Pancreas (tissue), 10 donors: ENCODE measurements at regions not wholly inside any gene's neighbourhood (a gene's known extent, or its start where the extent isn't known, plus 50 kb on each side); places are given as distances from the start of the nearest gene placed in this dataset.
A peak's percentile ranks its signal among the peaks of the same experiment; 100 is the strongest.

Experiments used
- ATAC-seq, 4 donors: fragments of 200-7000 bp; cut with Tn5 transposase; one replicate each; pipeline versions ENCODE4 v1.8.0 to v1.9.1; 2020; ENCODE audit warnings: mild to moderate bottlenecking in 4 of 4, moderate library complexity in 4 of 4
- DNase-seq, 6 donors: peaks; one replicate each; pipeline ENCODE4 v3.0.0-alpha.2; 2020
- FAIRE-seq: peaks from 2 replicates; lab custom pipeline; 2012; peaks lifted over from hg19 to GRCh38; lab: Jason Lieb, UNC
- H3K27ac ChIP-seq, 4 donors: fragments of 200-600 bp; sonication (generic); 1 replicate in 3 of 4; 2 replicates in 1 of 4; pipeline versions ENCODE4 v1.5.0 to v1.8.0; 2020
- H3K27me3 ChIP-seq, 4 donors: fragments of 200-600 bp; one replicate each; pipeline ENCODE4 v1.8.0; 2021
- H3K36me3 ChIP-seq, 3 donors: fragments of 200-600 bp; sonication (generic) in 1 of 3; one replicate each; pipeline versions ENCODE4 v1.5.0 to v1.8.0; 2020 to 2021
- H3K4me1 ChIP-seq, 3 donors: fragments of 200-600 bp; one replicate each; pipeline ENCODE4 v1.8.0; 2021
- H3K4me3 ChIP-seq, 4 donors: fragments of 200-600 bp; sonication (generic) in 2 of 4; one replicate each; pipeline versions ENCODE4 v1.5.0 to v1.8.0; 2020 to 2021
- H3K9me3 ChIP-seq, 4 donors: fragments of 200-600 bp; one replicate each; pipeline ENCODE4 v1.8.0; 2021
- WGBS, 2 donors: extraction: QIAGEN DNeasy Blood & Tissue Kit; methylation state at CpG; one replicate each; pipeline ENCODE4 v1.1.7; 2013; 5-methylcytosine and 5-hydroxymethylcytosine counted together
- intact Hi-C, 3 donors: fragments of 100-400 bp; cut with DNase I; formaldehyde crosslinking; loops; one replicate each; pipeline versions ENCODE4 v1.11.1 to v1.14.2; 2022
- TF ChIP-seq, protein P1 (sequence below), 4 donors: fragments of 200-600 bp; sonication (generic) in 3 of 4; IDR thresholded peaks; one replicate each; pipeline versions ENCODE4 v1.5.0 to v1.8.0; 2021; ENCODE audit warnings: antibody characterized with exemption in 4 of 4
- donor health status: healthy with polysubstance abuse.
- donor health status: DM: no; HTN: no; CAD: no; lungs with moderate emphysema.
- donor health status: DM: no; HTN: no; CAD: no.
- donor health status: control.
- donor health status: control.
- donor health status: Bipolar disorder and iron deficiency.
- donor health status: DM: yes; HTN: yes; CAD: no.
- donor health status: DM: no; HTN: no; CAD: no.
- donor health status: DM: no; HTN: no; CAD: no.
- donor health status: DM: yes; HTN: yes; CAD: no.

DNA sequence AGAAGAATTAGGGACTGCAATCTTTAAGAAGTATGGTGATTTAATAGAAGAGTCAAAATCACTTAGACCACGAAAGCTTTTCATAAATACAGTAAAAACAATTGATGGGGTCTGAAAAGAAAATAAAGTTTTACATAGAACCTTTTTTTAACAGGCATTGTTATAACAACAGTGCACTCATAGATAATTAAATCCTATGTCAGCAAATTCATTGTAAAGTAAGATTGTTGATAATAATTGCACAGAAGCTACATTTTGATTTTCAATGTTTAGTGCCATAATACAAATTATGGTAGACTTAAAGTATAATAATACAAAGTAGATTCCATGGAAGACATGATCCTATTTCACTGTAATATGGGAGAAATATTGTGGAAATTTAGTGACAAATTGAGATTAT is 130.7 kb upstream of the FSIP2 start:
- Histone ChIP-seq H3K4me1 (no peaks in the 10 kb centered on the region), H3K9me3 (no peaks in the 10 kb centered on the region), H3K4me3 (no peak overlapping the region), H3K27ac (no peak overlapping the region), H3K36me3 (no peaks in the 10 kb centered on the region), H3K27me3 (no peaks in the 10 kb centered on the region)
- FAIRE-seq (peak; percentile 23), DNase-seq (no peak), ATAC-seq (no peak)
- TF ChIP-seq, protein P1, sequence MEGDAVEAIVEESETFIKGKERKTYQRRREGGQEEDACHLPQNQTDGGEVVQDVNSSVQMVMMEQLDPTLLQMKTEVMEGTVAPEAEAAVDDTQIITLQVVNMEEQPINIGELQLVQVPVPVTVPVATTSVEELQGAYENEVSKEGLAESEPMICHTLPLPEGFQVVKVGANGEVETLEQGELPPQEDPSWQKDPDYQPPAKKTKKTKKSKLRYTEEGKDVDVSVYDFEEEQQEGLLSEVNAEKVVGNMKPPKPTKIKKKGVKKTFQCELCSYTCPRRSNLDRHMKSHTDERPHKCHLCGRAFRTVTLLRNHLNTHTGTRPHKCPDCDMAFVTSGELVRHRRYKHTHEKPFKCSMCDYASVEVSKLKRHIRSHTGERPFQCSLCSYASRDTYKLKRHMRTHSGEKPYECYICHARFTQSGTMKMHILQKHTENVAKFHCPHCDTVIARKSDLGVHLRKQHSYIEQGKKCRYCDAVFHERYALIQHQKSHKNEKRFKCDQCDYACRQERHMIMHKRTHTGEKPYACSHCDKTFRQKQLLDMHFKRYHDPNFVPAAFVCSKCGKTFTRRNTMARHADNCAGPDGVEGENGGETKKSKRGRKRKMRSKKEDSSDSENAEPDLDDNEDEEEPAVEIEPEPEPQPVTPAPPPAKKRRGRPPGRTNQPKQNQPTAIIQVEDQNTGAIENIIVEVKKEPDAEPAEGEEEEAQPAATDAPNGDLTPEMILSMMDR (IDR thresholded peaks at IDR 0.05): no peak
- WGBS, 2 donors: 66% methylated on average over 1 of the region's 1 CpG
- intact Hi-C loops: no loop called here

DNA sequence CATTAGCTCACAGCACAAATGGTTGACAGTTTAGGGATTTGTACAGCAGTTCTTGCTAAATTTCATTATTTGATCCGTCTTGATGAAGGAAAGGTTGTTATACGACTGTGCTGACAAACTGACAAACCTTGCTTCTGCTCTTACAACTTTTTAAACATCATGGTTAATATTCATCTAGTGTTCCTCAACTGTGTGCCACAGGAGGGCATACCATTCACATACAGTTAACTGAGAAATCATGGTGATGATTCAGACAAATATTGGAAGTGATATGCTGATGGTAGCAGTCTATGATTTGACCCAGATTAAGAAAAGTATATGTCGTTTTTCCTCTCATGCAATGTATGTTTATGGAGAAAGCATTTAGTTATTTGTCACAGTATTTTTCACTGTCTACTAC is 129.8 kb upstream of the FSIP2 start:
- Histone ChIP-seq H3K36me3 (no peaks in the 10 kb centered on the region), H3K27ac (no peak overlapping the region), H3K4me1 (no peaks in the 10 kb centered on the region), H3K9me3 (no peaks in the 10 kb centered on the region), H3K27me3 (no peaks in the 10 kb centered on the region), H3K4me3 (no peak overlapping the region)
- DNase-seq (no peak), ATAC-seq (peak in 3 of 4 donors; percentile 52 to 68 (median 62)), FAIRE-seq (no peak)
- TF ChIP-seq, protein P1 (IDR thresholded peaks at IDR 0.05): peak in 1 of 4 donors; percentile 9
- intact Hi-C loops: no loop called here
- 11 to 19% methylated on average over 3 of the region's 3 CpGs for WGBS, 2 donors

DNA sequence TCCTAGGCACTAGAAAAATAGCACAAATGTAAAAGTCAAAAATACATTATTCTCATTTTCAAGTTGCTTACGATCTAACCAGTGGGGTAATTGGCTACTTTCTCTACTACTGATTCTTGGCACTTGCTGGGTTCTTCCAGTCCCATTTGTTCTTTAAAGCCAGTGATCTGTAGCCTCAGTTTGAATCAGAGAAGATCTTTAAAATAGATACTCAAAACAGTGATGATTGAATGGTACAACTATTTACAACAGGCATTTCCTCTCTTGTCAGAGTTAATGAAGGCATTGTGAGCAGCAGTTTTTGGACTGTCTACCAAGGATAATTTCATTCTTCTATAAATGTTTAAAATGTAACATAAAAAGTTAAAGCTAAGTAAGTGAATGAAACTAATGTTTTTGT is 128.3 kb upstream of the FSIP2 start:
- no peaks in the 10 kb centered on the region for H3K4me1 ChIP-seq
- no peaks in the 10 kb centered on the region for H3K9me3 ChIP-seq
- TF ChIP-seq, protein P1 (IDR thresholded peaks at IDR 0.05): no peak
- intact Hi-C loops: no loop called here
- FAIRE-seq (no peak), ATAC-seq (no peak), DNase-seq (no peak)
- no peaks in the 10 kb centered on the region for H3K27me3 ChIP-seq
- no peak overlapping the region for H3K4me3 ChIP-seq
- no peaks in the 10 kb centered on the region for H3K36me3 ChIP-seq
- WGBS, 2 donors: 63 to 76% methylated on average over 1 of the region's 1 CpG
- no peak overlapping the region for H3K27ac ChIP-seq

DNA sequence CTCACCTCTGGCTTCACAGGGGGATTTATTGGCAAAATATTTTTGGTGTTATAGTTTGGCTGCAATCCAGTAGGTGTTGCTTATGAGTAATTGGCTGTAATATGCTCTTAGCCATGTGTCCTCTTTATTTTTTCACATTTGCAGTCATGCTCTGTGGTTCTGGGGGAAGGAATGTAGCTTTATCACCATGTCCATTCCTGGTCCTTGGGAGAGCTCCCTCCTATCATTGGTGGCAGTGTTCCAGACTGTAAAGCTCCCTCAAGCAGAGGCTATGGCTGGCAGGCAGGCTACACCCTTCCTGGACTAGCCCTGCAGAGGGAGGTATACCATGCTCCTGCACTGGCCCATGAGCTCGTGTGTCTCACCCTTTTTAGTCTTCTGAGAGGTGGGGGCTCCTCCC is 120.0 kb upstream of the FSIP2 start:
- TF ChIP-seq, protein P1 (IDR thresholded peaks at IDR 0.05): no peak
- H3K4me3 ChIP-seq: no peak overlapping the region
- no peak overlapping the region for H3K27ac ChIP-seq
- FAIRE-seq (no peak), DNase-seq (no peak), ATAC-seq (no peak)
- no peaks in the 10 kb centered on the region for H3K4me1 ChIP-seq
- H3K36me3 ChIP-seq: no peaks in the 10 kb centered on the region
- no peaks in the 10 kb centered on the region for H3K9me3 ChIP-seq
- 43 to 52% methylated on average over 1 of the region's 1 CpG for WGBS, 2 donors
- no peaks in the 10 kb centered on the region for H3K27me3 ChIP-seq
- intact Hi-C loops: no loop called here

DNA sequence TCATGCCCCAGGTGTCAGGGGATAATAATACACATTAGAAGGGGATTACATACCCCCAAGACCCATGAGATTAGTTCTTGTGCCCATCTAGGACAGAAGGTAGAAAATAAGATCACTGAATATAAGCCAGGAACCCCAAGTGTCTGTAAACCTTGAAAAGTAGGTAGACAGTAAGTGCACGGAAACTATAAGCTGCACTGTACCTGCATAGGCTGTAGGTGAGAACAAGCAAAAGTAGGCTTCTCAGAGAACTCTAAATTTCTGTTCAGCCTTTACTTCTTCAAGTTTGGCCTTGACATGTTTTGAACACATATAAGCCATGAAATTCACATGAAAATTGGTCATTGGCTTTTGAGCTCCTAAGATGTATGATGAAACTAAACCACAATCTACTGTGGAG is 113.0 kb upstream of the FSIP2 start:
- intact Hi-C loops: no loop called here
- H3K36me3 ChIP-seq: no peaks in the 10 kb centered on the region
- no peaks in the 10 kb centered on the region for H3K9me3 ChIP-seq
- WGBS, 2 donors: 91 to 93% methylated on average over 1 of the region's 1 CpG
- H3K4me1 ChIP-seq: no peaks in the 10 kb centered on the region
- no peak overlapping the region for H3K4me3 ChIP-seq
- H3K27ac ChIP-seq: no peak overlapping the region
- ATAC-seq (no peak), FAIRE-seq (no peak), DNase-seq (no peak)
- TF ChIP-seq, protein P1 (IDR thresholded peaks at IDR 0.05): no peak
- no peaks in the 10 kb centered on the region for H3K27me3 ChIP-seq
